HG03139 (cell line): ENCODE measurements at regions not wholly inside any gene's neighbourhood (a gene's known extent, or its start where the extent isn't known, plus 50 kb on each side); places are given as distances from the start of the nearest gene placed in this dataset.
"Not testable (repeated sequence)": the region's sequence is repeated elsewhere in the genome, so short reads cannot be mapped to it uniquely, and the experiment has no call there.

ENCODE experiments used
- ATAC-seq: cut with Tn5 transposase; IDR thresholded peaks from one replicate; pipeline ENCODE4 v1.9.1; 2021; ENCODE audit not compliant: unreplicated experiment

DNA sequence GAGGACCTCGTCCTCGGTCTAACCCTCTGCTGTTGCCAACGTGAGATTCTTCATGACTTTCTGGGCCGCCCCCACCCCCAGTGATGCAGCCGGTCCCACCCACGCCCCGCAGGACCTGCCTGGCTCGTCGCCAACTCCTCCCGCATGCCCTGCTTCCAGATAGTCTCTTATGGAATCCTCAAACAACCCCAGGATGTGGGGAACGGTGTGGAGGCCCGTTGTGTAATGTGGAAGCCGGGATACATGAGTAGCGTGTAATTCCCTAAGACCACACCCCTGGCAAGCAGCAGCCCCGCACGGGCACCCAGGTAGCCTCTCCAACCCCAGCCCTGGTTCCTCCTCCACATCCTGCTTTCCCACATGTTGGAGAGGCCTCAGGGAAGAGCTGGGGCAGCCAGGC lies 275.9 kb downstream of the C16orf95 start:
- ATAC-seq = no peak

DNA sequence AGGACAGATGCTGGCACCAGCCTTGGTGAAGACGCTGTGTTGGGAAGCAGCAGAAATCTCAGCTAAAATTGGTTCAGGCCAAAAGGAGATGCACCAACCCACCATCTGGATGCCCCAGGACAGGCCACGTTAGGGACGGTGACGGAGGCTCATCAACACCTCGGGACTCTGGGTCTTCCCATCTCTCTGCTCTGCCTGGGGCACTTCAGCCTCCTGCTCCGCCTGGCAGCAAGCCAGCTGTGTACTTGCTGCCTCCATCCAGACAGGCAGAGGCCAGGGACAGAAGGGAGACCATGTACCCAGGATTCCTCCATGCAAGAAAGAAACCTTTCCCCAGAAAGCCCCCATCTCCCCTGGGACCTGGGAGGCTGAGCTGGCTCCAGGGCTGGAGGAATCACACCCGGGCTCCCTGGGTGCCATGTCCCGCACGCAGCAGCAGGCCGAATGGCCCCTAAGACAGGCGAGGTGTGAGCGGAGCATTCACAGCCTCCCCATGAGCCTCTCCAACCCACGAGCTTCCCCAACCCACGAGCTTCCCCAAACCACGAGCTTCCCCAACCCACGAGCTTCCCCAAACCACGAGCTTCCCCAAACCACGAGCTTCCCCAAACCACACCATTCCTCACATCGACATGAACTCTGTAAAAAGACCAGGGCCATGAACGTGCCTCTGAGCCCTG lies 274.5 kb downstream of the C16orf95 start:
- ATAC-seq = no peak

DNA sequence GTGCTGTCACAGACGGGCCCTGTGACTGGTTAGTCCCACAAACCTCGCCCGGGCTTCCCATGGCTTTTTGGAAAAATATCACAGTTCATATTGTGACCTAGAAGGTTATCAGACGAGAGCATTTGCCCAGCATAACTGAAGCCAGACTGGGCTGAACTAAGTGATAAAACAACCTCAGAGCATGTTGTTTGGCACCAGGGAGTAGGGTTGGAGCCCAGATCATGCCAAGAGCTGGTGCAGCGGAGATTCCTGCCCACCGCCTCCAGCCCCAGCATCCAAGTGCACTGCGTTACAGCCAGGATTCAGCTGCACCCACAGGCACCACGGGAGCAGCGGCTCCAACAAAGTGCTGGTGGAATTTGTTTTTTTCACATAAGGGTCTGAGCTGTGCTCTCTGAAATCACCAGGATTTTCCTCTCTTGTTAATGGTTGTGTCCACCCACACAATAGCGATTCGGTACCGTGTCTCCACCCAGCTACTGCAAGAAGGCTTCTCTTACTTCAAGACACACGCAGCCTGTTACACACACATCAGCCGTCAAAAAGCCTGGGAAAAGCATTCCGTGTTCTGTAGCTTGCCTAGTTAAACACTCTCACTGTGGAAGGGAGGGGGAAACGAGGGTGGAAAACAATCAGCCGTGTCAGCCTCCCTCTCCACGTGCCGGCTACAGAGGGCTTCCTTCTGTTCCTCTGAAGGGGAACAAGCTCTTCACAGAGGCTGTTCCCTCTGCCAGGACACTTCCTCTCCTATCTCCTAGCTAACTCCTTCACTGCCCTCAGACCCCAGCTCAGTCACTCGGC lies 273.8 kb downstream of the C16orf95 start:
- ATAC-seq = no peak

DNA sequence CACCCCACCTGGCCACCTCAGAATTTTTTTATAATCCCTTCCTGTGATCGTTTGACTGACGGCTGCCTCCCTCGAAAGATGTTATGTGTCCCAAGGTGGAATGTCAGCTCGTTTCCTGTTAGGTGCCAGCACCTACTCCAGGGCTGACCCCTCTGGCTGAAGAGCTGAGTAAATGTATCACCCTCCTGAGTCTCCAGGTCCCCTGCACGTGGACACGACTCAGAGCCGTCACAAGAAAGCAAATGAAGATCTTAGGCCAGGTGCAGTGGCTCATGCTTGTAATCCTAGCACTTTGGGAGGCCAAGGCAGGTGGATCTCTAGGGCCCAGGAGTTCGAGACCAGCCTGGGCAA lies 273.2 kb downstream of the C16orf95 start:
- ATAC-seq = no peak

DNA sequence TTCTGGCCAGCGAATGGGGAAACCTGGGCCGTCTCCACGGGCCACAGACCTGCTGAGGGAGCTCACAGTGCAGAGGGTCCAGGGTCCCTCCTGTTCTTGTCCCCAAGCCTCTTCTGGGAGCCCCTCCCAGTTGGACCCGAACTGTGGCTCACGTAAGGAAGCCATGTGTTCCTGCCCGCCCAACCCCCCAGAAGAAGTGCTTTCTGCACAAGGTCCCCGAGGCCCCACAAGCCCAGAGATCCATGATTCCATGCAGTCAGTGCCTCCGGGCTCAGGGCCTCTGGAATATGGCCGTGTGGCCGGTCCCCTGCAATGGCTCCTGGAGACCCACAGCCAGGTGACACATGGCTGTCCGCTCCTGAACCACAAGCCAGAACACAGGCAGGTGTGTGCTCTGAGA lies 272.4 kb downstream of the C16orf95 start:
- ATAC-seq = no peak

DNA sequence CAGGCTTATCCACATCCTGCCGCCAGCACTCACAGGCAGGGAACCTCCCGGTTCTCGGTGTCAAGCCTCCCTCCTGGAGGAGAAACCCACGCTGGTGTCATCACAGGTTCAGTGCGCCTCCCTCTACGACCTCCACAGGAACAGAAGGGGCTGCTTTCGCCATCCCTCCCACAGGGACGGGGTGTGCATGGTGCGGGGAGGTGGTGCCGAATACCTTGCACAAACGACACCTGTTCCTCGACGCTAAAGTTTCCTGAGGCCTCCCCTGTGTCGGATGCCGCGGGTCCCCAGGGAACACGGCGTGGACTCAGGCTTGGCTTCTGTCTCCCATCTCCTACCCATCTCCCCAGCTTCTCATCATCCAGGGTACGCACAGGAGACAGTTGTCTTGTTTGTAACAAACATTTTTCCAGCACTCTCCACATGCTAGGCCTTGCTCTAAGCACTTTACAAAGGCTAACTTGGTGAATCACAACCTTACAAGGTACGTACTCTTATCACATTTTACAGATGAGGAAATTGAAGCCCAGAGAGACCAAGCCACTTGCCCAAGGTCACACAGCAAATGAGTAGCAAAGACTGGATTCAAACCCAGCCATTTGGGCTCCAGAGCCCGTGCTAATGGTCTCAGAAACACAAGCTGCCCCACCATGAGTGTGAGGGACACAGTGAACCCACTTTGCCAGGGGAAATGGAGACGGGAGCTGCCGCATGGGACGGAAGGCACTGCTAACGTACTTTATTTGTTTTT lies 271.6 kb downstream of the C16orf95 start:
- ATAC-seq = no peak

DNA sequence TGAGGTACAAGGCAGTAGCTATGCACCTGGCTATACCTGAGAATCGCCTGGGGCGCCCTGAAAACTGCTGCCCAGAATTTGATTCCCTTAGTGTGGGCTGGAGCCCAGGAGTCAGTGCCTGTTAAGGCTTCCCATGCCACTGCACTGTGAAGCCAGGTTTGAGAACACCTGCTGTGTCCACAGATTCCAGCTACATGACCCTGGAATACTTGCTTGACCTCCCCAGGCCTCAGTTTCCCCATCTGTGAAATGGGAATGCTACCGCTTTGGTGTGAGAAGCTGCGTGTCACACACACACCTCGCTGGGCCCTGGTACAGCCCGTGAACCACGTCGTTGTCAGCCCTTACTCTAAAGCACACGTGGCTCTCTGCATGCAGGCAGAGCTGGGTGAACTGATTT lies 271.0 kb downstream of the C16orf95 start:
- no peak for ATAC-seq

DNA sequence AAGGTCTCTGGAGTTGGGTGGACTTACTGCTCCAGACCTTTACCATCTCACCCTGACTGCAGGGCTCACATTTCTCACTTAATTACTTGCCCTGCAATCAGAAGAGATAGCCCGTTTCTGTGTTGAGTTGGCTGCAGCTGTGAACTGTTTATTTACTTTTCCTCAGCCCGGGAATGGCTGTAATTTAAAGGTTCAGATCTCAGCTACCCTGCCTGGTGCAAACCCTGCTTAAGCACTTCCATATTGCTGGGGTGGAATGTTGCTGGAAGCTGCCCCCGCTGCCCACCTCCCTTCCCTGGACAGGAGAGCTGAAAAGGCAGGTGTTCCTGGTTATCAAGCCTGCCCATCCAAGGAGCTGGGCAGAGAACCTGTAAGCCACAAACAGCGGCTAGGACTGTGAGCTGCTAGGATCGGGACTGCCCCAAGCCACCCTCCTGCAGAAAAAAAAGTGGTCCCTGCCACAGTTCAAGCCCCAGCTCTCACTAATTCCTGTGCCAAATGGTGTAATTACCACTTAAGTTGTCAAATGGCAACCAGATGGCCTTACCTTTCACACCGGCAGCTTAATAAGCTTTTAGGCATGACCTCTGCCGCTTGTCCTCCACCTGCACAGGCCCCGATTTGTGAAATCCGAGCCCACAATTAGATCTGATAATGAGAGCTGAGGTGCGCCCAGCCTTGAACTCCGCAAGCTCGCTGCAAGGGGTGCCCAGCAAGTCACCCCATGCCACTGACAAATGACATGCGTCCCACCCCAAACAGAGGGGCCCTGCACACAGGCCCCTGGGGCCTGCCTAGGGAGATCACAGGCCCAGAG lies 269.8 kb downstream of the C16orf95 start:
- no peak for ATAC-seq

DNA sequence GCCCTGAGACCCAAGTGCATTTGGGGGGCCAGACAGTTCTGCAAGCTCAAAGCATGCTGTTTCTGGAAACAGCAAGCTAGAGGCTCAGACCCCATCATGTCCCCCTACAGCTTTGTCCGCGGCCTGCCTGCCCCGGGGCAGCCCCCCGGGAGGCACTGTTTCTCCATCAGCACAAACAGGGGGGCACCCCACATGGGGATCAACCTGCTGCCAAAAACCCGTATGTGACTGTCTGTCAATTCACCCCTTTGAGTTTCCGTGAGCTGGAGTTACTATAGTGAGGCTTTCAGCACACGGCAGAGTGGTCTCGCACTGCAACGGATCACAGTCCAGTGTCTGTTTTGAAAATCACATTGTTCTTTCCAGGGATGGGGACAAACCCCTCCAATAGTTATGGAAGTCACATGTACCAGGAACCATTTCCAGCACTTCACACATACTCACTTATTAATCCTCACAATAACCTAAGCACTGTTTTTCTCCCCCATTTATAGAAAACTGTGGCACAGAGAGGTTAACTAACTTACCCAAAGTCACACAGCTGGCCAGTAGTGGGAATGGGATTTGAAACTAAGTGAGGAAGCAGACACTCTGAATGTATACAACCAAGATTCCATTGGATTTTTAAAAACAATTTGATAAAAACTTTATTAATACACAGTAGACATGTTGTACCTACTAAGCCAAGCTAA lies 269.0 kb downstream of the C16orf95 start:
- no peak for ATAC-seq

DNA sequence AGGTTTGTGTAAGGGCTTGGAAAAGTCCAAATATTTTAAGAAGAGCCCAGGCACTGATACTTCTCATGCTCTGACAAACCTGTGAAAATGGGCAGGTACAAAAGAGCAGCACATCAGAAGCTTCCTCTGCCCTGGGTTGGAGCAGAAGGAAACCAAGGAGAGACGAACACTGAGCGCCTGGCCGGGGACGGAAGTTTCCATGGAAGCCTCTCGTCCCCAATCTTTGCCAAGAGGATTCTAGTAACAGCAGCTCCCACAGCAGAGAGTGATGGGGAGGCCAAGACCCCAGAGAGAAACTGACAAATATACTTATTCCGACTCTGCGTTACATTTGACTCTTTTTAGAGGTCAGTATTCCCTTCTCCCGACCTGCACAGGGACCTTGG lies 268.5 kb downstream of the C16orf95 start:
- ATAC-seq = no peak

DNA sequence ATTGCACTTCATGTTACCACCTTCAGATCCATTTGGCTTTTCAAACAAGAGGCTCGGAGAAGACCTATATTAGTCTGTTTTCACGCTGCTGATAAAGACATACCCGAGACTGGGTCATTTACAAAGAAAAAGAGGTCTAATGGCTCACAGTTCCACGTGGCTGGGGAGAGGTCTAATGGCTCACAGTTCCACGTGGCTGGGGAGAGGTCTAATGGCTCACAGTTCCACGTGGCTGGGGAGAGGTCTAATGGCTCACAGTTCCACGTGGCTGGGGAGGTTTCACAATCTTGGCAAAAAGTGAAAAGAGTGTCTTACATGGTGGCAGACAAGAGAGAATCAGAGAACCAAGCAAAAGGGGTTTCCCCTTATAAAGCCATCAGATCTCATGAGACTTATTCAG lies 268.0 kb downstream of the C16orf95 start:
- not testable (repeated sequence) for ATAC-seq

DNA sequence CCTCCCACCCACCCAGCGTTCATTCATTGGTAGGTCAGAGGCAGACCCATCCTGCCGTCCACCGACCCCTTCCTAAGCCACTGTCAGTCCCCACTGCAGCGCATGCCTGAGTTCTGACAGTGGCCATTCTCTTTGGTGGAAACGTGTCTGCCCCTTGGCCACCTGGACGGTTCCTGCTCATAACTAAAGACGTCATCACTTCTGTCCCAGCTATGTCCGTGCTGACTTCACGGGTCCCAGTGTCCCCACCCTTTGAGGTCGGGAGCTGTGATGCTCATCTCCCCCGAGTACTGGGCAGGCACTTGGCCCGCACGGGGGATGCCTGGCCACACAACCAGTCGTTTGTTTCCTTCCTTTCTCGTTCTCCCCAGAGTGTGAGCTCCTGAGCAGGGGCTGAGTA lies 267.1 kb downstream of the C16orf95 start:
- no peak for ATAC-seq

DNA sequence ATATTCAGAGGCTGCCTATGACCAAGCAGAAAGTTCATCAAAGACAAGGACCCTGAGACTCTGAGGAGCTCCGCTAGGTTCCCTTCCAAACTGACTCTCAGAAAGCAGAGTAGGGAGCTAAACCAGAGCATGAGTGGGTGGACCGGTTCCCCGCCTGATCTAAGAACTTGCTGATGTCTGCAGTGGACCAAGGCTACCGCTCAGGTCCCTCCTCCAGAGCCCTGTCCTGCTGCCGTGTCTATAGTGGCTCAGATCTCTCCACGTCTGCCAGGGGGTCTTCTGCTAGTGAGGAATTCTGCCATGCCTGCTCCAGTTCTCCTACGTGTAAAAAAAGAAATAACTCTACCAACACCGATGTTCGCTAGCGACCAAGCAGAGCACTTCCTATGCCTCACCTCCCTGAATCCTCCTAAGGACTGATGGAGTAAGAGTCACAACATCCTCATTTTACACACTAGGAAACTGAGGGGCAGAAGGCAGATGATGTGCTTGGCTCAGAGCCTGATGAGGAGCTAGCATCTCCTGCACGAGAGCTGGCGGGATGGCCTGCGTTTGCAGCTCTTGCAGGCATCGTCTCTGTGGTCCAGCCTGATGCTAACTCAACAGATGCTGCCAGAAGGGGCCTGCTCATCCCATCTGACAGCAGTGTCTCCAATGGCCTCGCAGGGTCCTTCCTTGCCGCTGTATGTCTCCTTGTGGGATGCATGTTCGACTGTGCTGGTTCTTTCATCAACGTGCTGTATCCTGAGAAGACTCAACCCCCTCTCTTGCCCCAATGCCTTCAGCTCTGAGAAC lies 265.5 kb downstream of the C16orf95 start:
- ATAC-seq = no peak

DNA sequence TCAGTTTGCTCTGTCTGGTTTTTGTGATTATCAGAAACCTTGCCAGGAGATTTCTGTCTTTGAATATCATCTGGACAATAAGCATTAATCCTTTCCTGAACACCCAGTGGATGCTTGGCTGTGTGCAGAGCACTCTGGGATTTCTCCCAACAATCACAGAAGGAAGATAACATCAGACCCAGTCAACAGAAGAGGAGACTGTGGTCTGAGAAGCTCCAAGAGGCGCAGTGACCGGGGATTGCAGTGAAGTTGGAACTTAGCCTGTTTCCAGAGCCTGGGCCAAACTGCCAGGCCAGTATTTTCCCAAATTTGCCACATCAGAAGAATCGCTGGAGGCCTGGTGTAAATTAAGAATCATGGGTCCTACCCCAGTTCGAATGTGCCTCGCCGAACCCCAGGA lies 264.7 kb downstream of the C16orf95 start:
- no peak for ATAC-seq

DNA sequence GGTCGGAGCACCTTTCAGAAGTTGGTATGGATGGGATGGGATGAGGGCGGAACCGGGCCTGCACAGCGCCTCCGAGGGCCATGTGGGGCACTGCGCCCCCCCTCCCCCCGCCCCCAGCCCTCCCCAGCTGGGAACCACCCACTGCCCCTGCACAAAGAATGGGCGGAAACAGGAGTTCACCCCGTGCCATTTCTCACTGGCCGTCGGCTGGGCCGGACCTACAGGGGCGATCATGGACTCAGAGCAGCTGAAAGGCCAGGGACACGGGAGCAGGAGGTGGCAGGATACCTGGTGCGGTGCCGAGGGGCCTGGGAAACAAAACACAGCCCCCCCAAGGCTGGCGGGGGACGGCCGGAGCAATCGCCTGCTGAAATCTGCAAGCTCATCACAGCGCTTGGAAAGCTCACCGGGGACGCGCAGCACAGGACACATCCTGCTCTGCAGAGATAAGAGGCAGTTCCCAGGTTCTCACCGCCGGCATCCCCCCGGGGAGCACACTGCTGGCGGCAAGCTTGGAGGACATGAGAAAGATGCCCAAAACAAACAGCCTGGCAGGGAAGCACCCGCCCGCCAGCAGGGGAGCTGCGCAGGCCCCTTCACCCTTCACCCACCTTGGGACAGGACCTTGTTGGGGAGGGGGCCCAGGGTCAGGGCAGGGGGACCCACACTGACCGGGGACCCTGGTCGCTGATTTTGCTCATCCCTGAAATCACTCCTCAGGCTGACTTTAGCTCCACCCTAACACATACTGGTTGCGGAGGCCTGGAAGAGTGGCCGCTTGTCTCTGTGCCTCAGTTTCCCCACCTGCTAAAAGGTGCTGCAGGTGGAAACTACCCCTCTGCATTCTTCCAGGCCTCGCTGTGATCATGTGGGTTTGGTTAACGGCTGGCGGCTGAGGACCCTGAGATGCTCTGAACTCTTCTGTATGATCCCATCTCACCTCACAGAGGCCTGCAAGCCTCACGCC lies 263.9 kb downstream of the C16orf95 start:
- ATAC-seq = no peak

DNA sequence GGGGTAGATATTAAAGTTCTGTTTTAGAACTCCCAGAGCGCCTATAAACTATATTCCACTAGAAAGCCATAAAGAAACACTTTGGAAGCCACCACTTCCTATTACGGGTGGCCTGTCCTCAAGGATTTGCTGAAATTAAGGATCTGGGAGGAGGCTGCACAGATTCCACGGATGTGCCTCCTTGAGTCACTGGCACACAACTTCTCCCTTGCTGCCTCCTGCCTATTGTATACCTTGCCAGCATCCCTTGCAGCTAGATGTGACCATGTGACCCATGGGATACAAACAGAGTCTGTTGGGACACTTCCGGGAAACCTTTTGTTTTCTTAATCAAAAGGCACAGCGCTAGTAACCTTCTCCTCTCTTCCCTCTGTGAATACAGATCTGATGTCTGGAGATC lies 263.0 kb downstream of the C16orf95 start:
- no peak for ATAC-seq

DNA sequence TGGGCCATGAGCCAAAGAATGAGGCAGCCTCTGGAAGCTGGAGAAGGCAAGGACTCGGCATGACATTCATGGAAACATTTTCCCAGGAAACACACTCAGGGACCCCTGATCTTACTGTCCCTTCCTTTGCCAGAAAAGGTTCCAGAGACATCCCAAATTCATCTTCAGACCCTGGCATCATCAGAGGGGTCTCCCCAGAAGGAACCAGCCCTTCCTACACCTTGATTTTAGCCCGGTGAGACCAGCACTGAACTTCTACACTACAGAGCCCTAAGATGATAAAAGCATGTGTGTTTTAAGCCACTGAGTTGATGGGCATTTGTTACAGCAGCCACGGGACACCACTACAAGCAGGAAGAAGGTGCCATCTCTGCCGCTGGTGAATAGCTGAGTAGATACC lies 262.3 kb downstream of the C16orf95 start:
- ATAC-seq = no peak

DNA sequence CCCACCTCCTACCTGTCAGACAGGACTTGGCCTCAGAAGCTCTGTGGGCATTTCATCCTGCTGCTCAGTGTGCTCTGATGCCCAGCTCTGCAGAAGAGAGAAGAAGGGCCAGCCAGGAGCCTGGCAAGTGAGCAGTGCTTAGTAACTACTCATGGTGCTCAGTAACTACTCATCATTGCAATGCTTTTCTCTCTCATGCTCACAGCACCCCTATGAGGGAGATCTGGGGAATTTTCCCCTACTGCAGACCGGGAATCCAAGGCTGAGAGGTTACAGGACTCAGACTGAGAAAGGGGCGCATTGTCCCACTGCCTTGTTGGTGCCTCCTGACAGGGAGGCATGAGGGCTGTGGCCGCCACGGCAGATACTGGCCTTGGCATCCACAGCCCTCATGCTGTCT lies 261.1 kb downstream of the C16orf95 start:
- no peak for ATAC-seq

DNA sequence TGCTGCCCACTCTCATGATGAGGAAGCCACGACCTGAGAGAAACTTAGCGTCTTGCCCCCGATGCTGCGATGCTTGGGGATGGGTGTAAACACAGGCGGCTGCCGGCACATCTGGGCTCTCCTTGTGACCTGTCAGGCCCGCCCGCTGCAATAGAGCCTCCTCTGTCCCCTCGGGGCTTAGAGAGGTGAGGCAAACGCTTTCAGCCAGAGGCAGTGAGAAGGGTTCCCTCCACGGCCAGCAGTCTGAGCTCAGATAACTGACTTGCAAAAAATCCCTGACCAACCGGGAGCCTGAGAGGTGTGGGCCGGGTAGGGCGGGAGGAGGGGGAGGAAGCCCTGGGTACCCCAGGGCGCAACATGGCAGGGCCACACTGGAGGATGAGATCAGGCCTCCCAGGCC lies 260.6 kb downstream of the C16orf95 start:
- ATAC-seq = no peak
